ENCODE measurements at regions not wholly inside any gene's neighbourhood (a gene's known extent, or its start where the extent isn't known, plus 50 kb on each side); places are given as distances from the start of the nearest gene placed in this dataset.

DNA sequence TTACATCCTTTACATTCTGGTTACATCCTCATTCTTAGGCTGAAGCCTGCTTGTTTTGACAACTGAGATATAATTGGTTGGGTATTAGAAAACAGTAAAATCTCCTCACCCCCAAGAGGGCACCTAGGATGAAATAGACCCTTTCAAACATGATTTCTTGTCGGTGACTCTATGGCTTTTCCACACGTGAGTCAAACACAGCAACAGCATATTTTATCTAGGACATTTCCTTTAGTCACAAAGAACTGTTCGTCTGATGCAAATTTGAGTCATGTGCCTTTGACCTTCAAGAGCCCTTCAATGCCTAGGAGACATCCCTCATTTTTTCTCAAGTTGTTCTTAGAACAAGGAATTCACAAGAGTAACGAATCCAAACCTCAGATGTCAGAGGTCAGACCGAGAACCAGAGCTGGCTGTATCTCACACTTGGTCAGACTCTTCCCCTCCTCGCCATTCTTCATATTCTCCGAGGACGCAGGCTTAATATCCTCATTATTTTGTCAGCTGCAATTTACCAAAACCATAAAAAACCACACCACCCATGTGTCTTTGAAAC, 60.5 kb upstream of the ALKAL2 start:
- TF ChIP-seq ZNF224 (CRISPR knock-in tag; IDR thresholded peaks at IDR 0.05): no peak
- TF ChIP-seq POLR2A (IDR thresholded peaks at IDR 0.05; ENCODE audit: insufficient read depth in 1 of 2, low read depth in 2 of 2, low read length in 2 of 2): no peak
- no peak for TF ChIP-seq MTA1 (CRISPR knock-in tag; IDR thresholded peaks at IDR 0.05; ENCODE audit: borderline replicate concordance)
- no peak for TF ChIP-seq HMG20A (CRISPR knock-in tag; IDR thresholded peaks at IDR 0.05; ENCODE audit: borderline replicate concordance)
- TF ChIP-seq, protein P1, sequence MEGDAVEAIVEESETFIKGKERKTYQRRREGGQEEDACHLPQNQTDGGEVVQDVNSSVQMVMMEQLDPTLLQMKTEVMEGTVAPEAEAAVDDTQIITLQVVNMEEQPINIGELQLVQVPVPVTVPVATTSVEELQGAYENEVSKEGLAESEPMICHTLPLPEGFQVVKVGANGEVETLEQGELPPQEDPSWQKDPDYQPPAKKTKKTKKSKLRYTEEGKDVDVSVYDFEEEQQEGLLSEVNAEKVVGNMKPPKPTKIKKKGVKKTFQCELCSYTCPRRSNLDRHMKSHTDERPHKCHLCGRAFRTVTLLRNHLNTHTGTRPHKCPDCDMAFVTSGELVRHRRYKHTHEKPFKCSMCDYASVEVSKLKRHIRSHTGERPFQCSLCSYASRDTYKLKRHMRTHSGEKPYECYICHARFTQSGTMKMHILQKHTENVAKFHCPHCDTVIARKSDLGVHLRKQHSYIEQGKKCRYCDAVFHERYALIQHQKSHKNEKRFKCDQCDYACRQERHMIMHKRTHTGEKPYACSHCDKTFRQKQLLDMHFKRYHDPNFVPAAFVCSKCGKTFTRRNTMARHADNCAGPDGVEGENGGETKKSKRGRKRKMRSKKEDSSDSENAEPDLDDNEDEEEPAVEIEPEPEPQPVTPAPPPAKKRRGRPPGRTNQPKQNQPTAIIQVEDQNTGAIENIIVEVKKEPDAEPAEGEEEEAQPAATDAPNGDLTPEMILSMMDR (CRISPR knock-in tag; IDR thresholded peaks at IDR 0.05): no peak
- TF ChIP-seq ZNF121 (CRISPR knock-in tag; IDR thresholded peaks at IDR 0.05): no peak
- no peak for TF ChIP-seq CREM (IDR thresholded peaks at IDR 0.05)
- no peak for TF ChIP-seq CREM (CRISPR knock-in tag; IDR thresholded peaks at IDR 0.05)
- TF ChIP-seq TCF12 (IDR thresholded peaks at IDR 0.05): no peak
- no peak for TF ChIP-seq TCF12 (CRISPR knock-in tag; IDR thresholded peaks at IDR 0.05)
- TF ChIP-seq MYC (CRISPR knock-in tag; IDR thresholded peaks at IDR 0.05; ENCODE audit: borderline replicate concordance): no peak
- no peak for TF ChIP-seq ZNF30 (CRISPR knock-in tag; IDR thresholded peaks at IDR 0.05)
- TF ChIP-seq, protein P2, sequence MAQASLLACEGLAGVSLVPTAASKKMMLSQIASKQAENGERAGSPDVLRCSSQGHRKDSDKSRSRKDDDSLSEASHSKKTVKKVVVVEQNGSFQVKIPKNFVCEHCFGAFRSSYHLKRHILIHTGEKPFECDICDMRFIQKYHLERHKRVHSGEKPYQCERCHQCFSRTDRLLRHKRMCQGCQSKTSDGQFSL (CRISPR knock-in tag; IDR thresholded peaks at IDR 0.05): no peak
- TF ChIP-seq CEBPB (IDR thresholded peaks at IDR 0.05; ENCODE audit: borderline replicate concordance, low read depth, low read length): no peak

Measured in HepG2 (cell line).